Fibroblast of skin of right biceps (primary cell): ENCODE measurements at regions not wholly inside any gene's neighbourhood (a gene's known extent, or its start where the extent isn't known, plus 50 kb on each side); places are given as distances from the start of the nearest gene placed in this dataset.

ENCODE experiments used
- DNase-seq: peaks from one replicate; pipeline ENCODE4 v3.0.0-alpha.2; 2013

- DNase-seq: no peak
These were observed 248.9 kb upstream of the SLC24A2 start for GRCh38 chr9:20037699-20038098.

GRCh38 chr9:20033511-20033910 is 244.7 kb upstream of the SLC24A2 start:
- DNase-seq: no peak

- no peak for DNase-seq
These were observed 243.7 kb upstream of the SLC24A2 start for GRCh38 chr9:20032413-20033006.

- no peak for DNase-seq
These were observed 243.0 kb upstream of the SLC24A2 start for GRCh38 chr9:20031836-20032235.

- DNase-seq: no peak
These were observed 241.8 kb upstream of the SLC24A2 start for GRCh38 chr9:20030671-20031070.

- DNase-seq: no peak
These were observed 241.4 kb upstream of the SLC24A2 start for GRCh38 chr9:20030221-20030620.

- no peak for DNase-seq
These were observed 240.0 kb upstream of the SLC24A2 start for GRCh38 chr9:20028849-20029231.

- no peak for DNase-seq
These were observed 239.5 kb upstream of the SLC24A2 start for GRCh38 chr9:20028192-20028848.

GRCh38 chr9:20023961-20024571 is 235.2 kb upstream of the SLC24A2 start:
- no peak for DNase-seq

- no peak for DNase-seq
These were observed 234.5 kb upstream of the SLC24A2 start for GRCh38 chr9:20023210-20023905.

GRCh38 chr9:20022410-20022809 is 233.6 kb upstream of the SLC24A2 start:
- DNase-seq: peak; percentile 53

GRCh38 chr9:20016611-20017010 is 227.8 kb upstream of the SLC24A2 start:
- DNase-seq: no peak

GRCh38 chr9:20015427-20015931 is 226.6 kb upstream of the SLC24A2 start:
- no peak for DNase-seq

GRCh38 chr9:20014168-20014567 is 225.3 kb upstream of the SLC24A2 start:
- DNase-seq: no peak

GRCh38 chr9:20012232-20012631 is 223.4 kb upstream of the SLC24A2 start:
- DNase-seq: no peak

GRCh38 chr9:20009606-20010005 is 220.8 kb upstream of the SLC24A2 start:
- no peak for DNase-seq

- DNase-seq: no peak
These were observed 213.2 kb upstream of the SLC24A2 start for GRCh38 chr9:20002011-20002410.

- DNase-seq: no peak
These were observed 212.2 kb upstream of the SLC24A2 start for GRCh38 chr9:20001058-20001457.

GRCh38 chr9:19999491-20000057 is 210.7 kb upstream of the SLC24A2 start:
- DNase-seq: peak; percentile 95

- peak; percentile 84 for DNase-seq
These were observed 210.1 kb upstream of the SLC24A2 start for GRCh38 chr9:19998823-19999455.

- DNase-seq: peak; percentile 29
These were observed 209.3 kb upstream of the SLC24A2 start for GRCh38 chr9:19998153-19998552.

- no peak for DNase-seq
These were observed 206.8 kb upstream of the SLC24A2 start for GRCh38 chr9:19995619-19996018.

GRCh38 chr9:19994296-19994695 is 205.5 kb upstream of the SLC24A2 start:
- DNase-seq: peak; percentile 19
